ENCODE measurements at regions not wholly inside any gene's neighbourhood (a gene's known extent, or its start where the extent isn't known, plus 50 kb on each side); places are given as distances from the start of the nearest gene placed in this dataset.
"Not testable (repeated sequence)": the region's sequence is repeated elsewhere in the genome, so short reads cannot be mapped to it uniquely, and the experiment has no call there.

- DNase-seq (ENCODE audit: low read depth in 2 of 2): no peak
Measured at GRCh38 chr1:22196041-22196440, 53.1 kb upstream of the WNT4 start.

- DNase-seq (ENCODE audit: low read depth in 2 of 2): no peak
Measured at GRCh38 chr1:22196641-22197040, 53.7 kb upstream of the WNT4 start.

GRCh38 chr1:22197644-22198043 lies 54.7 kb upstream of the WNT4 start:
- no peak for DNase-seq (ENCODE audit: low read depth in 2 of 2)

GRCh38 chr1:22201023-22201422 lies 58.1 kb upstream of the WNT4 start:
- DNase-seq (ENCODE audit: low read depth in 2 of 2): no peak

GRCh38 chr1:22203335-22203734 lies 60.4 kb upstream of the WNT4 start:
- no peak for DNase-seq (ENCODE audit: low read depth in 2 of 2)

GRCh38 chr1:22204057-22204840 lies 61.4 kb upstream of the WNT4 start:
- DNase-seq (ENCODE audit: low read depth in 2 of 2): no peak

- peak in 1 of 2 donors; percentile 35 for DNase-seq (ENCODE audit: low read depth in 2 of 2)
Measured at GRCh38 chr1:22204989-22205913, 62.4 kb upstream of the WNT4 start.

GRCh38 chr1:22206551-22207125 lies 63.7 kb upstream of the WNT4 start:
- DNase-seq (ENCODE audit: low read depth in 2 of 2): no peak

- DNase-seq (ENCODE audit: low read depth in 2 of 2): no peak
Measured at GRCh38 chr1:22207511-22208267, 64.8 kb upstream of the WNT4 start.

GRCh38 chr1:22208268-22208972 lies 65.5 kb upstream of the WNT4 start:
- no peak for DNase-seq (ENCODE audit: low read depth in 2 of 2)

- no peak for DNase-seq (ENCODE audit: low read depth in 2 of 2)
Measured at GRCh38 chr1:22208973-22209378, 66.1 kb upstream of the WNT4 start.

GRCh38 chr1:22210176-22210575 lies 67.3 kb upstream of the WNT4 start:
- no peak for DNase-seq (ENCODE audit: low read depth in 2 of 2)

- DNase-seq (ENCODE audit: low read depth in 2 of 2): no peak
Measured at GRCh38 chr1:22210636-22211035, 67.7 kb upstream of the WNT4 start.

- not testable (repeated sequence) for DNase-seq (ENCODE audit: low read depth in 2 of 2)
Measured at GRCh38 chr1:22211459-22211858, 68.6 kb upstream of the WNT4 start.

GRCh38 chr1:22212400-22213233 lies 69.7 kb upstream of the WNT4 start:
- no peak for DNase-seq (ENCODE audit: low read depth in 2 of 2)

- peak in 1 of 2 donors; percentile 14 for DNase-seq (ENCODE audit: low read depth in 2 of 2)
Measured at GRCh38 chr1:22216210-22216883, 73.5 kb upstream of the WNT4 start.

GRCh38 chr1:22216966-22217365 lies 74.1 kb upstream of the WNT4 start:
- no peak for DNase-seq (ENCODE audit: low read depth in 2 of 2)

- no peak for DNase-seq (ENCODE audit: low read depth in 2 of 2)
Measured at GRCh38 chr1:22217811-22218460, 75.0 kb upstream of the WNT4 start.
